Esophagus muscularis mucosa (tissue), 3 donors: ENCODE measurements at regions not wholly inside any gene's neighbourhood (a gene's known extent, or its start where the extent isn't known, plus 50 kb on each side); places are given as distances from the start of the nearest gene placed in this dataset.

Source experiments
- EP300 ChIP-seq: sonication (generic); formaldehyde crosslinking; IDR thresholded peaks from one replicate; pipeline ENCODE4 v1.6.1; 2017; ENCODE audit warnings: antibody characterized with exemption
- TF ChIP-seq, protein P1 (sequence below), 3 experiments: fragments of 200-600 bp in 2 of 3; fragments of 450-650 bp in 1 of 3; sonication (generic) in 2 of 3; IDR thresholded peaks; one replicate each; pipeline ENCODE4 v1.5.1; 2017 to 2019; ENCODE audit warnings: antibody characterized with exemption in 3 of 3, mild to moderate bottlenecking in 2 of 3, moderate library complexity in 1 of 3

DNA sequence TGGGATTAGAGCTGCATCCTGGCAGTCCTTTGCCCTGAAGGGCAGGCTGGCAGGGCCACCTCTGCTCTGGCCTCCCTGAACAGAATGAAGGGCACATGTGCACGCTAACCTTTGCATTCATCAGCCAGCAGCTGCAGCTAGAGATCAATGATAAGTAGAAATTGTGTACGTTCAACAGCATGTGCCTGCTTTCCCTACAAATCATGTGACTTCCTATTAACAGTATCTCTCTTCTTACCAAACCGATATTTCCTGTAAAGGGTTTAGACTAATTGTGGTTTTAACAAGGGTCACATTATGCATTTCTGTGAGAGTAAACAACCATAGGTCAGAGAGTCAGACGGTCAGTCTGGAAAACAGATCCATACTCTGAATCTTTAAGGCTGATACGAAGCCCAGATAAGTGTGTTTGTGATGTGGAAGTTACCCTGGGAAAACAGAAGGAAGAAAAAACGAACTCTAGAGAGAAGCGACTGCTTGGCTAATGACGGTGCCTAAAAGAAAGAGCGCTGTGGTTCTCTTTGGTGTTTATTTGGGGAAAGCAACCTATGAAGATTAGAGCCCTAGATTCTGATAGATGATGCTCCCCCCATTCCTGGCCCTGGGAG, 219.4 kb downstream of the MAF start:
- no peak for TF ChIP-seq EP300
- TF ChIP-seq, protein P1, sequence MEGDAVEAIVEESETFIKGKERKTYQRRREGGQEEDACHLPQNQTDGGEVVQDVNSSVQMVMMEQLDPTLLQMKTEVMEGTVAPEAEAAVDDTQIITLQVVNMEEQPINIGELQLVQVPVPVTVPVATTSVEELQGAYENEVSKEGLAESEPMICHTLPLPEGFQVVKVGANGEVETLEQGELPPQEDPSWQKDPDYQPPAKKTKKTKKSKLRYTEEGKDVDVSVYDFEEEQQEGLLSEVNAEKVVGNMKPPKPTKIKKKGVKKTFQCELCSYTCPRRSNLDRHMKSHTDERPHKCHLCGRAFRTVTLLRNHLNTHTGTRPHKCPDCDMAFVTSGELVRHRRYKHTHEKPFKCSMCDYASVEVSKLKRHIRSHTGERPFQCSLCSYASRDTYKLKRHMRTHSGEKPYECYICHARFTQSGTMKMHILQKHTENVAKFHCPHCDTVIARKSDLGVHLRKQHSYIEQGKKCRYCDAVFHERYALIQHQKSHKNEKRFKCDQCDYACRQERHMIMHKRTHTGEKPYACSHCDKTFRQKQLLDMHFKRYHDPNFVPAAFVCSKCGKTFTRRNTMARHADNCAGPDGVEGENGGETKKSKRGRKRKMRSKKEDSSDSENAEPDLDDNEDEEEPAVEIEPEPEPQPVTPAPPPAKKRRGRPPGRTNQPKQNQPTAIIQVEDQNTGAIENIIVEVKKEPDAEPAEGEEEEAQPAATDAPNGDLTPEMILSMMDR (IDR thresholded peaks at IDR 0.05) = no peak
